Fibroblast of pulmonary artery (primary cell): ENCODE measurements at regions not wholly inside any gene's neighbourhood (a gene's known extent, or its start where the extent isn't known, plus 50 kb on each side); places are given as distances from the start of the nearest gene placed in this dataset.
"Not testable (repeated sequence)": the region's sequence is repeated elsewhere in the genome, so short reads cannot be mapped to it uniquely, and the experiment has no call there.

Experiments used
- DNase-seq: peaks from one replicate; pipeline ENCODE4 v3.0.0-alpha.2; 2010; ENCODE audit warnings: low read depth
- H3K4me3 ChIP-seq: replicated peaks from 2 replicates; pipeline ENCODE4 v1.5.1; 2011; ENCODE audit warnings: low read depth, mild to moderate bottlenecking, control low read depth, low read length, moderate library complexity
- CTCF ChIP-seq: IDR thresholded peaks from 2 replicates; pipeline ENCODE4 v1.5.1; 2011; ENCODE audit warnings: mild to moderate bottlenecking, control low read depth, low read length, inconsistent platforms; ENCODE audit errors: missing control alignments

GRCh38 chr17:74141612-74142011 is 61.9 kb upstream of the RPL38 start:
- H3K4me3 ChIP-seq: no peak overlapping the region
- TF ChIP-seq CTCF: no peak
- DNase-seq: no peak

- DNase-seq, H3K4me3 ChIP-seq: not testable (repeated sequence)
Measured at GRCh38 chr17:74143318-74143717, 60.2 kb upstream of the RPL38 start.

GRCh38 chr17:74145756-74146155 is 57.7 kb upstream of the RPL38 start:
- no peak for TF ChIP-seq CTCF
- H3K4me3 ChIP-seq: no peak overlapping the region
- DNase-seq: no peak

GRCh38 chr17:74146196-74146595 is 57.3 kb upstream of the RPL38 start:
- TF ChIP-seq CTCF: no peak
- no peak overlapping the region for H3K4me3 ChIP-seq
- DNase-seq: no peak

- no peak overlapping the region for H3K4me3 ChIP-seq
- no peak for DNase-seq
- TF ChIP-seq CTCF: no peak
Measured at GRCh38 chr17:74147056-74147835, 56.2 kb upstream of the RPL38 start.

- H3K4me3 ChIP-seq: no peak overlapping the region
- no peak for TF ChIP-seq CTCF
- DNase-seq: no peak
Measured at GRCh38 chr17:74147966-74148365, 55.5 kb upstream of the RPL38 start.

- no peak for DNase-seq
- no peak overlapping the region for H3K4me3 ChIP-seq
- TF ChIP-seq CTCF: no peak
Measured at GRCh38 chr17:74148446-74148845, 55.0 kb upstream of the RPL38 start.
